NAMALWA (cell line): ENCODE measurements at regions not wholly inside any gene's neighbourhood (a gene's known extent, or its start where the extent isn't known, plus 50 kb on each side); places are given as distances from the start of the nearest gene placed in this dataset.
"Not testable (repeated sequence)": the region's sequence is repeated elsewhere in the genome, so short reads cannot be mapped to it uniquely, and the experiment has no call there.

ENCODE experiments used
- DNase-seq: peaks from one replicate; pipeline ENCODE4 v3.0.0-alpha.2; 2015; ENCODE audit warnings: low spot score

DNA sequence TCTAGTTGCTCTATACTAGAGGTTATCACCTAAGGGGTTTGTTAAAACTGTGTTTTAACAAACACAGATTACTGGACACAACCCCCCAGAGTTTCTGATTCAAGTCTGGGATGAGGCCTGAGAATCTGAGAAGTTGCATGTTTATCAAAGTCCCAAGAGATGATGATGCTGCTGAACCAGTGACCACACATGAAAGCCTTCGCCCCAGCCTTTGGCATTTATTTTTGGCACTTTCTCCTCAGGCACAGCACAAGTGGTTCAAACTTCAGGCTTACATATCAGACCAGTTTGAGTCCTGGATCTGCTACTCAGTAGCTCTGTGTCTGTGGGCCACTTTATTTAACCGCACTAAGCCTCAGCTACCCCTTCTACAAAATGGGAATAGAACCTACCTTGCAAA, 407.2 kb upstream of the PIK3R1 start:
- no peak for DNase-seq

DNA sequence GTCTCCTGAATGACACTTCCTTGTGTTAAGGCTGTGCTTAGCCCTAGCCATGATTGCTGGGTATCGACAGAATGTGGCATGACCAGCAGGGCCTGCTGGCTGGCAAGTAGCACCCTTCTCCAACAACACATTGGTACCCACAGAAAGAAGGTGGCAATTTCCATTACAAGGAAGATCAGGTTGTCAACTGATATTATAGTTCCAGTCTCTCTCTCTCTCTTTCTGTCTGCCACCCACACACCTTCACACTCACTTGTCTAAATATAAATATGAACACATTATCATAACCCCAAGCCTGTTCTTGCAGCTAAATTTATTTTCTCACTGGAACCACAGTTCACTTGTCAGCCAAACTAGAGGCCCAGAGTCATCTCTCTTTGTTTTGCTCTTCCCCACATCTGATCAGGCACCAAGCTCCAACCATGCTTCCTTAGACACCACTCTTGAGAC, 408.1 kb upstream of the PIK3R1 start:
- no peak for DNase-seq

DNA sequence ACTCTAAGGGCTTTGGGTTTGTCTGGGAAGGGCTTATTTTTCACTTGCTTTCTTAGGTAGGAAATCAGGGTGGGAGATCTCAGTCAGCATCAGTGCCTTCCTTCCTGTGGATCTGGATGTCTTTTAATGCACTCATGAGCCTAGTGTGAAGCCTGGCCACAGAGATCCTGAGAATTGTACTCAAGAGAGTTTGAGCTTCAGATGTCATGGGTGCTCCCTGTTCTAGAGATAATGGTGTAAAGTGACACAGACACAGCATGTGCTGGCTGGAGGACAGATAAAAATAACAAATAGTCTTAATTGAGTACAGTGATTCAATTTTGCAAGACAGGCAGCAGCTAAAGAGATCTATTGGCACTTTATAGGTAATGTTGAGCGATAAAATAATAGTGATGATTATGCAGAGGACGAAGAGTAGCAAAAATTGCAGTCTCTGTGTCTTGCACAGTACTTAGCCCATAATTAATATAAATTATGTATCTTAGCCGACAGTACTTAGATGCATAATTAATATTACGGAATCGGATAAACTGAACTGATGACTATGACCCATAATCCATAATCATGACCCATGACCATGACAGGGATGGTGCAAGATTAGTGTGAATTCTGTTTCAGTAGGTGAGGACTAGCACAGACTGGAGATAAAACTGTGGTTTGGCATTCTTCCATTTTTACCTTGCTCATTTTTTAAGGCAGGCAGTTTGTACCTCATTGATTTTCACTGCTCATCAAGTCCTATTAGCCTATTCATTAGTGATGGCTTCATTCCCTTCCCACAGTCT, 408.7 kb upstream of the PIK3R1 start:
- no peak for DNase-seq

DNA sequence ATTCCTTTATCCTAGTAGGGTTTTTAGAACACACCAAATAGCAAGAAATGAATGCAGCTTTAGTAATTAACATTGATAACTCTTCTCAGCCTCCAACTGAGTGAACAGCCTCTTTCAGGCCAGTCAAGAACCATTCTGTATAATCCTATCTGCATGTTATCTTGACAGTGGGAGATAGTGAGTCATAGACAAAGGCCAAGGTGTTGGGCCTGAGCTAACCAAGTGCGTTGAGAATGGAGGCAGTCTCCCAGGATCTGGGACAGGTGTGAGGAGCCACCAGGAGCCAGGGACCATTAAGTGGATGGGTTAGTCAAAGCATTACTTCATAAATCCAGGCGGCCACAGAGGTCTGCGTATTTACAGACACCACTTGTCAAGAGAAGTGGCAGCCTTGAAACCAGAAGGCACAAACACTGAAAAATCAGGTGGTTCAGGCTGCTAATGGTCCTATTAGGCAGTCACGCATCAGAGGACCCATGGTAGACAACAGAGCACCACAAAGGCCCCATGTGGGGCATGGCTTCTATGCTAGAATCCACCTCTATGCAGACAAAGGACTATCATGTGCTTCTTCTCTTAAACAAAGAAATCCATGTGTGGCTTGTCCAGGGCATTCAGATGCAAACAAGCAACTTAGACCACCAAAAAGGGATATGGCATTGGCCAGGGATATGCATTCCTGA, 409.7 kb upstream of the PIK3R1 start:
- DNase-seq, result no peak

DNA sequence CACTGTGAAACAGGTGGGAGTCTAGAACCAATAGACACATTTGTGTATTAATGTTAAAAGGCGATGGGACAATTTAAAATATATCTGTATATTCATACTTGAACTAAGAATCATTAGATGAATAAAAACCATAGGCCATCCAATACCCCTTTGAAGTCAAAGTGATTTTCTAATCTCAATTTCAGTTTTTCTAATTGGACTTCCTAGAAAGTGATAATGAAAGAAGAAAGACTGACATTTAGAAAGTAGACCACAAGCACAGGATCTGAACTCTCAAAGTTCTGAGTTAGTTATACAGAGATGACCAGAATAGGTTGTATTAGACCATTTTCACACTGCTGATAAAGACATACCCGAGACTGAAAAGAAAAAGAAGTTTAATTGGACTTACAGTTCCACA, 412.8 kb upstream of the PIK3R1 start:
- DNase-seq, result no peak

GRCh38 chr5:67799732-67800234, 415.8 kb upstream of the PIK3R1 start:
- no peak for DNase-seq

- not testable (repeated sequence) for DNase-seq
Measured at GRCh38 chr5:67798470-67798869, 417.1 kb upstream of the PIK3R1 start.

DNA sequence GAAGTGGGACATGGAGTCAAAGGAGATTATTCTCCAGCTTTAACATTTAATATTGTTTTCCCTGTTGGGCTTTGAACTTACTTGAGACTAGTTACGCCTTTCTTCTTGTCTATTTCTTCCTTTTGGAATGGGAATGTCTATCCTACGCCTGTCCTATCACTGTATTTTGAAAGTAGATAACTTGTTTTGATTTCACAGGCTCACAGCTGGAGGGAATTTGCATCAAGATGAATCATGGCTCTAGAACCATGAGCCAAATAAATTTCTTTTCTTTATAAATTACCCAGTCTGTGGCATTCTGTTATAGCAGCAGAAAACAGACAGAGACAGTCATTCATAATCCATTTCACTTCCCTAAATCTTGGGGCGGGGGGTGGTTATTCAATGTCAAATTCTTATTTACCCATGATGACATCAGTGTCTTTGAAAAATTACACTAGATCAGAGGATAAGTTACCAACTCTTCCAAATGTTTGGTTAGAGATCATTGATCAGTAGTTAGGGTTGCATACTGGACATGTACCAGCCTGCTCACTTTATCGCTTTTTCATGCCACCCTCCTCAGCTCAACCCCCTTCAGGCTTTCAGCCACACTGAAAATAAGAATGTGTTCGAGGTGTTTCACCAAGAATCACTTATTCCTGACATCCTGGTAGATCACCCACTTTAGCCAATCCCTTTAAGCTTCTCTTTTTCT, 419.6 kb upstream of the PIK3R1 start:
- DNase-seq, result no peak

GRCh38 chr5:67793966-67794365, 421.6 kb upstream of the PIK3R1 start:
- DNase-seq, result no peak

DNA sequence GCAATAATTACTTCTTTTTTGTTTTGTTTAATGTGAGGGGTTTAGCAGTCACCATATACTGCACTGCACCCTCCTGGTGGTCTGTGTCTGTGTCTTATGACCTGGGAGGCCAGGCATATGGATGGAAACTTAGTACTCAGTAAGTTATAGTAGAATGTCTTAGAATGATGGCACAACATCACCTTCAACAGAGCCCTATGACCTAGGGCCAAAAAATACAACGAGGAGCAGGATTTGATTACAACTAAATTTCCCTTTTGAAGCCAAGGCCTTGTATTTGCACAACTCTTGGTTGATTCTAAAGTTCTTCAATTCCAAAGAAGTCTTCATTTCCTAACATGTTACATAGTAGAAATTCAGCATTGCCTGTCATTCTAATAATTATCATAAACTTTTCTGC, 422.1 kb upstream of the PIK3R1 start:
- DNase-seq, result no peak

GRCh38 chr5:67792891-67793290, 422.7 kb upstream of the PIK3R1 start:
- DNase-seq, result no peak

- no peak for DNase-seq
Measured at GRCh38 chr5:67790390-67790789, 425.2 kb upstream of the PIK3R1 start.

DNA sequence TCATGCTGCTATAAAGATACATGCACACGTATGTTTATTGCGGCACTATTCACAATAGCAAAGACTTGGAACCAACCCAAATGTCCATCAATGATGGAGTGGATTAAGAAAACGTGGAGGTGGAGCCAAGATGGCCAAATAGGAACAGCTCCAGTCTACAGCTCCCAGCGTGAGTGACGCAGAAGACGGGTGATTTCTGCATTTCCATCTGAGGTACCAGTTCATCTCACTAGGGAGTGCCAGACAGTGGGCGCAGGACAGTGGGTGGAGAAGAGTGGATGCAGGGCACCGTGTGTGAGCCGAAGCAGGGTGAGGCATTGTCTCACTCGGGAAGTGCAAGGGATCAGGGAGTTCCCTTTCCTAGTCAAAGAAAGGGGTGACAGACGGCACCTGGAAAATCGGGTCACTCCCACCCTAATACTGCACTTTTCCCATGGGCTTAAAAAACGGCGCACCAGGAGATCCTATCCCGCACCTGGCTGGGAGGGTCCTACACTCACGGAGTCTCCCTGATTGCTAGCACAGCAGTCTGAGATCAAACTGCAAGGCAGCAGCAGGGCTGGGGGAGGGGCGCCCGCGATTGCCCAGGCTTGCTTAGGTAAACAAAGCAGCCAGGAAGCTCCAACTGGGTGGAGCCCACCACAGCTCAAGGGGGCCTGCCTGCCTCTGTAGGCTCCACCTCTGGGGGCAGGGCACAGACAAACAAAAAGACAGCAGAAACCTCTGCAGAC, 435.5 kb upstream of the PIK3R1 start:
- not testable (repeated sequence) for DNase-seq

GRCh38 chr5:67774786-67775185, 440.8 kb upstream of the PIK3R1 start:
- DNase-seq, result no peak

GRCh38 chr5:67774267-67774552, 441.3 kb upstream of the PIK3R1 start:
- no peak for DNase-seq

- no peak for DNase-seq
Measured at GRCh38 chr5:67773411-67774266, 441.9 kb upstream of the PIK3R1 start.

GRCh38 chr5:67771791-67772190, 443.8 kb upstream of the PIK3R1 start:
- no peak for DNase-seq

DNA sequence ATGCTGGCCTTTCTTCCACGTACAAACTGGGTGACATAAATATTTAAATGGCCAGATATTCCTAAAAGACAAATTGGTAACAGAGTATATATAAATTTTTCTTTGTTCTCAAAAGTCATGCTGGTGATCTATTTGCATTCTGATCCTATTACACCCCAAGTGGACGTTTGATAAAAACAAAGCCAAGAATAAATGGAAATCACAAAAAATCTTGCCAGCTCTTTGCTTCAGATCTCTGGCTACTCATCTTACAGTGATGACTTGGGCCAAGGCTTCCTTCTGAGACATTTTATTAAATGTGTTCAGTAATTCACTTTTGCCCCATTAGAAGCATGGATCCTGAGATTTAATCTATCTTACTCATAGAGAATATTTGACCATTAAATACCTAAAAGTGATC, 444.3 kb upstream of the PIK3R1 start:
- no peak for DNase-seq

DNA sequence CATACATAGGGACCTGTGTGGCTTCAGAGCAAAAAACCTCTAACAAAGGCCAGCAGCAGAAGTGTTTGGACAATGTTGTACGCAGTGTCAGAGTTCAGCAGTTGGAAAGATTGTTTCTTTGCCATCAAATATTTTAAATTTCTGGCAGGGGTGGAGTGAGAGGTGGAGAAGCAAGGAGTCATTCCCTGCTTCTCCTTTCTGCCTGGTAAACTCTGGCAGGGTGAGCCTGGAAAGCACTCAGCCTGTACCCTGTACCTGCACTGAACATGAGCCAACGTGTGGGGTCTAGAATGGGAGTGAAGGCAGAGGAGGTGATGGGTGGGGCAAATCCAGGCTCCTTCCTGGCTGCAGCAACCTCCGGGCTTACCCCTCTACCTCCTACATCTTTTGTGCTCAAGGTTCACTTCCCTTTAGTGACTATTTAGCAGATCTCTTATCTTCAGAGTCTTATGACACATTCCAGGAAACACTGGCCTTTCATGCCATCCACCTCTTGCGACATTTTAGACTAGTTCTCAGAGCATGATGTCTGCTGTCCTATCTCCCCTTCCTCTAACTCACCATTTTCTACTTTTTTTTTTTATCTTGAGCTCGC, 445.0 kb upstream of the PIK3R1 start:
- no peak for DNase-seq

DNA sequence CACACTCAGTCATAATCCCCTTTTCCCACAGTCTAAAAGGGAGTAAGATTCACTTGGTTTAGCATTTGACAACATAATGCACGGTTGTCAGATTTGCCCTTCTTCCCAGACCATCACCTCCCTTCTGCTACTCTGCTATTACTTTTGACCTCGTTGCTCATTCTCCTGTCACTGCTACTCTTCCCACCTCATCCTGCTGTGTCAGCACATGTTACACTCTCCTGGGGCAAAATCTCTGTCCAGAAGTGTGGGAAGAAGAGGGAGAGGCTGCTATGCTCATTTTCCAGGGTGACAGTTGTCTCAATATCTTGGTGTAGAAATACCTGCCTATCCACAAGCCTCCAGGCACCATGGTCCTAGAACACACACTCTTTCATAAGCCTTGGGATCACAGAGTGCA, 449.9 kb upstream of the PIK3R1 start:
- no peak for DNase-seq

- DNase-seq, result not testable (repeated sequence)
Measured at GRCh38 chr5:67757771-67758170, 457.8 kb upstream of the PIK3R1 start.
